Esophagus squamous epithelium (tissue), 5 donors: ENCODE measurements at regions not wholly inside any gene's neighbourhood (a gene's known extent, or its start where the extent isn't known, plus 50 kb on each side); places are given as distances from the start of the nearest gene placed in this dataset.

Experiments
- DNase-seq: peaks from one replicate; lab custom pipeline; 2025; lab: John Stamatoyannopoulos, UW
- H3K27ac ChIP-seq, 4 donors: fragments of 200-600 bp; sonication (generic); one replicate each; pipeline ENCODE4 v1.5.1; 2016 to 2019; ENCODE audit warnings: mild to moderate bottlenecking in 1 of 4
- H3K27me3 ChIP-seq, 4 donors: fragments of 200-600 bp; sonication (generic); 1 replicate in 3 of 4; 2 replicates in 1 of 4; pipeline versions ENCODE4 v1.5.1 to v1.6.0; 2017 to 2021; ENCODE audit warnings: antibody characterized with exemption in 1 of 4
- H3K36me3 ChIP-seq, 3 donors: fragments of 200-600 bp; sonication (generic); one replicate each; pipeline ENCODE4 v1.5.1; 2016 to 2019
- H3K4me1 ChIP-seq, 3 donors: fragments of 200-600 bp; sonication (generic); one replicate each; pipeline ENCODE4 v1.5.1; 2017 to 2019
- H3K4me3 ChIP-seq, 4 donors: fragments of 200-600 bp; sonication (generic); 1 replicate in 3 of 4; 2 replicates in 1 of 4; pipeline ENCODE4 v1.5.1; 2016 to 2019; ENCODE audit warnings: mild to moderate bottlenecking in 2 of 4, moderate library complexity in 1 of 4
- H3K9me3 ChIP-seq, 3 donors: fragments of 200-600 bp; sonication (generic); one replicate each; pipeline ENCODE4 v1.5.1; 2016 to 2019
- CTCF ChIP-seq, 6 experiments: fragments of 450-650 bp in 4 of 6; fragments of 200-600 bp in 2 of 6; sonication (generic) in 2 of 6; IDR thresholded peaks; one replicate each; pipeline ENCODE4 v1.5.1; 2016 to 2019; ENCODE audit warnings: antibody characterized with exemption in 6 of 6, mild to moderate bottlenecking in 4 of 6, moderate library complexity in 4 of 6
- POLR2A ChIP-seq, 4 donors: fragments of 450-650 bp; IDR thresholded peaks; one replicate each; pipeline ENCODE4 v1.6.1; 2017; ENCODE audit warnings: antibody characterized with exemption in 4 of 4, mild to moderate bottlenecking in 4 of 4, moderate library complexity in 3 of 4
- WGBS, 2 donors: methylation state at CpG; one replicate each; pipeline ENCODE4 v1.1.5; 2018; 5-methylcytosine and 5-hydroxymethylcytosine counted together
- intact Hi-C: fragments of 100-400 bp; cut with DNase I; formaldehyde crosslinking; loops from one replicate; pipeline ENCODE4 v1.15.0; 2022
- donor health status: DM: yes; HTN: yes; CAD: no.

- DNase-seq: no peak
- 53 to 69% methylated on average over 11 of the region's 11 CpGs for WGBS, 2 donors
Measured at GRCh38 chr1:14261395-14261794, 337.1 kb upstream of the KAZN start.

GRCh38 chr1:14262637-14263036 is 335.8 kb upstream of the KAZN start:
- H3K9me3 ChIP-seq: no peaks in the 10 kb centered on the region
- intact Hi-C loops: no loop called here
- TF ChIP-seq POLR2A (IDR thresholded peaks at IDR 0.05): no peak
- TF ChIP-seq CTCF (IDR thresholded peaks at IDR 0.05): no peak
- H3K4me3 ChIP-seq: no peak overlapping the region
- WGBS, 2 donors: 81 to 85% methylated on average over 8 of the region's 8 CpGs
- DNase-seq: no peak
- no peak overlapping the region for H3K27ac ChIP-seq
- H3K4me1 ChIP-seq: peaks cover 0 to 12% (median 0%) of the 10 kb centered on the region in 3 donors
- H3K27me3 ChIP-seq: no peaks in the 10 kb centered on the region
- H3K36me3 ChIP-seq: no peaks in the 10 kb centered on the region

More at GRCh38 chr1:14261395-14261794, 337.1 kb upstream of the KAZN start:
- H3K9me3 ChIP-seq: no peaks in the 10 kb centered on the region
- H3K4me3 ChIP-seq: no peak overlapping the region
- peaks cover 0 to 12% (median 0%) of the 10 kb centered on the region in 3 donors for H3K4me1 ChIP-seq
- H3K27me3 ChIP-seq: no peaks in the 10 kb centered on the region
- TF ChIP-seq CTCF (IDR thresholded peaks at IDR 0.05): no peak
- no peak for TF ChIP-seq POLR2A (IDR thresholded peaks at IDR 0.05)
- intact Hi-C loops: no loop called here
- no peak overlapping the region for H3K27ac ChIP-seq
- no peaks in the 10 kb centered on the region for H3K36me3 ChIP-seq

GRCh38 chr1:14263225-14263624 is 335.3 kb upstream of the KAZN start:
- H3K27ac ChIP-seq: no peak overlapping the region
- WGBS, 2 donors: 46 to 70% methylated on average over 3 of the region's 3 CpGs
- DNase-seq: no peak

GRCh38 chr1:14263671-14264070 is 334.8 kb upstream of the KAZN start:
- H3K9me3 ChIP-seq: no peaks in the 10 kb centered on the region
- H3K27ac ChIP-seq: no peak overlapping the region
- intact Hi-C loops: no loop called here
- no peak overlapping the region for H3K4me3 ChIP-seq
- 47 to 80% methylated on average over 3 of the region's 3 CpGs for WGBS, 2 donors
- no peaks in the 10 kb centered on the region for H3K27me3 ChIP-seq
- H3K4me1 ChIP-seq: peaks cover 0 to 9% (median 0%) of the 10 kb centered on the region in 3 donors
- TF ChIP-seq POLR2A (IDR thresholded peaks at IDR 0.05) (no peak), CTCF (IDR thresholded peaks at IDR 0.05) (no peak)
- no peaks in the 10 kb centered on the region for H3K36me3 ChIP-seq
- DNase-seq: no peak

More at GRCh38 chr1:14263225-14263624, 335.3 kb upstream of the KAZN start:
- no peaks in the 10 kb centered on the region for H3K27me3 ChIP-seq
- TF ChIP-seq POLR2A (IDR thresholded peaks at IDR 0.05): no peak
- TF ChIP-seq CTCF (IDR thresholded peaks at IDR 0.05): no peak
- intact Hi-C loops: no loop called here
- no peak overlapping the region for H3K4me3 ChIP-seq
- H3K9me3 ChIP-seq: no peaks in the 10 kb centered on the region
- H3K36me3 ChIP-seq: no peaks in the 10 kb centered on the region
- H3K4me1 ChIP-seq: peaks cover 0 to 12% (median 0%) of the 10 kb centered on the region in 3 donors

- H3K4me1 ChIP-seq: no peaks in the 10 kb centered on the region
- no peak overlapping the region for H3K27ac ChIP-seq
- no peaks in the 10 kb centered on the region for H3K9me3 ChIP-seq
- no peak overlapping the region for H3K4me3 ChIP-seq
- no peaks in the 10 kb centered on the region for H3K27me3 ChIP-seq
- TF ChIP-seq POLR2A (IDR thresholded peaks at IDR 0.05) (no peak), CTCF (IDR thresholded peaks at IDR 0.05) (no peak)
- intact Hi-C loops: no loop called here
- no peaks in the 10 kb centered on the region for H3K36me3 ChIP-seq
- DNase-seq: no peak
- 53 to 70% methylated on average over 2 of the region's 2 CpGs for WGBS, 2 donors
Measured at GRCh38 chr1:14265495-14265894, 333.0 kb upstream of the KAZN start.
